Neural progenitor cell (in vitro differentiated cells): ENCODE measurements at regions not wholly inside any gene's neighbourhood (a gene's known extent, or its start where the extent isn't known, plus 50 kb on each side); places are given as distances from the start of the nearest gene placed in this dataset.
"Not testable (repeated sequence)": the region's sequence is repeated elsewhere in the genome, so short reads cannot be mapped to it uniquely, and the experiment has no call there.

ENCODE experiments used
- DNase-seq: peaks from one replicate; pipeline ENCODE4 v3.0.0-alpha.2; 2016; ENCODE audit warnings: low spot score
- H2AFZ ChIP-seq: fragments of 200-600 bp; sonication (generic); replicated peaks from 2 replicates; pipeline ENCODE4 v1.6.1; 2016; ENCODE audit warnings: antibody characterized with exemption
- H3F3A ChIP-seq: fragments of 200-600 bp; sonication (generic); 2 replicates; pipeline ENCODE4 v1.6.1; 2016; ENCODE audit warnings: antibody characterized with exemption, low read depth
- H3K27ac ChIP-seq: fragments of 200-600 bp; sonication (generic); 2 replicates; pipeline ENCODE4 v1.5.1; 2016; ENCODE audit warnings: mild to moderate bottlenecking
- H3K27me3 ChIP-seq: fragments of 200-600 bp; sonication (generic); 2 replicates; pipeline ENCODE4 v1.6.1; 2016; ENCODE audit warnings: mild to moderate bottlenecking, moderate library complexity
- H3K36me3 ChIP-seq: fragments of 200-600 bp; sonication (generic); 2 replicates; pipeline ENCODE4 v1.5.1; 2016
- H3K4me1 ChIP-seq: fragments of 200-600 bp; sonication (generic); 2 replicates; pipeline ENCODE4 v1.6.1; 2016; ENCODE audit warnings: mixed run types
- H3K4me2 ChIP-seq: fragments of 200-600 bp; sonication (generic); 2 replicates; pipeline ENCODE4 v1.6.1; 2016
- H3K4me3 ChIP-seq: fragments of 200-600 bp; sonication (generic); 2 replicates; pipeline ENCODE4 v1.5.1; 2016
- H3K79me2 ChIP-seq: fragments of 200-600 bp; sonication (generic); 2 replicates; pipeline ENCODE4 v1.6.1; 2016; ENCODE audit warnings: low read depth
- H3K9ac ChIP-seq: fragments of 200-600 bp; sonication (generic); 2 replicates; pipeline ENCODE4 v1.6.1; 2016
- H3K9me3 ChIP-seq: fragments of 200-600 bp; sonication (generic); 2 replicates; pipeline ENCODE4 v1.5.1; 2016; ENCODE audit warnings: low read depth
- H4K20me1 ChIP-seq: fragments of 200-600 bp; sonication (generic); 2 replicates; pipeline ENCODE4 v1.6.1; 2016; ENCODE audit warnings: low read depth
- H3K27ac Mint-ChIP-seq: 3 replicates; pipeline ENCODE4 v1.8.0; 2021; ENCODE audit warnings: mixed read lengths
- H3K27me3 Mint-ChIP-seq: 2 replicates; pipeline ENCODE4 v1.8.0; 2022; ENCODE audit warnings: low read depth, mild to moderate bottlenecking, inconsistent platforms, moderate library complexity, mixed read lengths; ENCODE audit not compliant: insufficient read depth
- H3K36me3 Mint-ChIP-seq: 3 replicates; pipeline ENCODE4 v1.8.0; 2021; ENCODE audit warnings: mixed read lengths
- H3K4me1 Mint-ChIP-seq: 3 replicates; pipeline ENCODE4 v1.8.0; 2021; ENCODE audit warnings: mixed read lengths
- H3K4me3 Mint-ChIP-seq: 3 replicates; pipeline ENCODE4 v1.8.0; 2021; ENCODE audit warnings: mild to moderate bottlenecking, moderate library complexity, mixed read lengths
- H3K9me3 Mint-ChIP-seq: 3 replicates; pipeline ENCODE4 v1.8.0; 2020; ENCODE audit warnings: mixed read lengths
- EZH2 ChIP-seq: fragments of 200-600 bp; sonication (generic); IDR thresholded peaks from 2 replicates; pipeline ENCODE4 v1.6.1; 2017; ENCODE audit warnings: antibody characterized with exemption, mild to moderate bottlenecking, moderate library complexity
- EZH2phosphoT487 ChIP-seq: fragments of 200-600 bp; sonication (generic); IDR thresholded peaks from 2 replicates; pipeline ENCODE4 v1.6.1; 2017; ENCODE audit warnings: antibody characterized with exemption
- TF ChIP-seq, protein P1 (sequence below): fragments of 200-600 bp; sonication (generic); IDR thresholded peaks from 2 replicates; pipeline ENCODE4 v1.5.1; 2017; ENCODE audit warnings: antibody characterized with exemption, mild to moderate bottlenecking

DNA sequence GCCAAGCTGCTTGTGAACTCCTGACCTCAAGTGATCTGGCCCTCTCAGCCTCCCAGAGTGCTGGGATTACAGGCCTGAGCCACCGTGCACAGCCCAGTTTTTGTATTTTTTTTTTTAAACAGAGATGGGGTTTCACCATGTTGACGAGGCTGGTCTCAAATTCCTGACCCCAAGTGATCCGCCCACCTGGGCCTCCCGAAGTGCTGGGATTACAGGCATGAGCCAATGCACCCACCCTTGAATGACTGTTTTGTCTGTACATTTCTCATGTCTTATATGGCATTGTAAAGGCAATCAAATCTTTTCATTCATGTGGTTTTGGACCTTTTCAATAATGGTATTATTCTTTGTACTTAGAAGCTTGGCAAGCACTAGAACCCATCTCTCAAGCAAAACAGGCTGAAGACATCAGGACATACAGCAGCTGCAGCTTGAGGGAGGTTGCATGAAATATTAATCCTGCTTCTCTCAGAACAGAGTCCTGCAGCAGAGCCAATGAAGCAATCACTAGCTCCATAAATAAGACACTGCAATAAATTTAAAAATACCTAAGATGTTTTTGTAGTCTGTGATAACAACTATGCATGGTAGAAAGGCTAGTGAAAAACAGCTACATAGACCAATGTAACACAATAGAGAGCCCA, 209.9 kb downstream of the TUBA3C start:
- no peak for DNase-seq
- H3K27me3 Mint-ChIP-seq, result peaks cover 2% of the 10 kb centered on the region
- Histone ChIP-seq H3K79me2 (no peaks in the 10 kb centered on the region), H3K9ac (no peak overlapping the region), H4K20me1 (no peaks in the 10 kb centered on the region), H3F3A (no peaks in the 10 kb centered on the region), H3K4me3 (no peak overlapping the region), H3K27me3 (no peaks in the 10 kb centered on the region), H3K4me1 (no peaks in the 10 kb centered on the region), H2AFZ (no peak overlapping the region), H3K9me3 (peaks cover 47% of the 10 kb centered on the region), H3K4me2 (no peak overlapping the region), H3K36me3 (no peaks in the 10 kb centered on the region), H3K27ac (no peak overlapping the region)
- H3K9me3 Mint-ChIP-seq, result peaks cover 48% of the 10 kb centered on the region
- no peaks in the 10 kb centered on the region for H3K36me3 Mint-ChIP-seq
- H3K4me1 Mint-ChIP-seq, result no peaks in the 10 kb centered on the region
- no peak overlapping the region for H3K4me3 Mint-ChIP-seq
- TF ChIP-seq EZH2phosphoT487 (no peak), EZH2 (no peak)
- TF ChIP-seq, protein P1, sequence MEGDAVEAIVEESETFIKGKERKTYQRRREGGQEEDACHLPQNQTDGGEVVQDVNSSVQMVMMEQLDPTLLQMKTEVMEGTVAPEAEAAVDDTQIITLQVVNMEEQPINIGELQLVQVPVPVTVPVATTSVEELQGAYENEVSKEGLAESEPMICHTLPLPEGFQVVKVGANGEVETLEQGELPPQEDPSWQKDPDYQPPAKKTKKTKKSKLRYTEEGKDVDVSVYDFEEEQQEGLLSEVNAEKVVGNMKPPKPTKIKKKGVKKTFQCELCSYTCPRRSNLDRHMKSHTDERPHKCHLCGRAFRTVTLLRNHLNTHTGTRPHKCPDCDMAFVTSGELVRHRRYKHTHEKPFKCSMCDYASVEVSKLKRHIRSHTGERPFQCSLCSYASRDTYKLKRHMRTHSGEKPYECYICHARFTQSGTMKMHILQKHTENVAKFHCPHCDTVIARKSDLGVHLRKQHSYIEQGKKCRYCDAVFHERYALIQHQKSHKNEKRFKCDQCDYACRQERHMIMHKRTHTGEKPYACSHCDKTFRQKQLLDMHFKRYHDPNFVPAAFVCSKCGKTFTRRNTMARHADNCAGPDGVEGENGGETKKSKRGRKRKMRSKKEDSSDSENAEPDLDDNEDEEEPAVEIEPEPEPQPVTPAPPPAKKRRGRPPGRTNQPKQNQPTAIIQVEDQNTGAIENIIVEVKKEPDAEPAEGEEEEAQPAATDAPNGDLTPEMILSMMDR, result no peak
- H3K27ac Mint-ChIP-seq, result no peak overlapping the region

DNA sequence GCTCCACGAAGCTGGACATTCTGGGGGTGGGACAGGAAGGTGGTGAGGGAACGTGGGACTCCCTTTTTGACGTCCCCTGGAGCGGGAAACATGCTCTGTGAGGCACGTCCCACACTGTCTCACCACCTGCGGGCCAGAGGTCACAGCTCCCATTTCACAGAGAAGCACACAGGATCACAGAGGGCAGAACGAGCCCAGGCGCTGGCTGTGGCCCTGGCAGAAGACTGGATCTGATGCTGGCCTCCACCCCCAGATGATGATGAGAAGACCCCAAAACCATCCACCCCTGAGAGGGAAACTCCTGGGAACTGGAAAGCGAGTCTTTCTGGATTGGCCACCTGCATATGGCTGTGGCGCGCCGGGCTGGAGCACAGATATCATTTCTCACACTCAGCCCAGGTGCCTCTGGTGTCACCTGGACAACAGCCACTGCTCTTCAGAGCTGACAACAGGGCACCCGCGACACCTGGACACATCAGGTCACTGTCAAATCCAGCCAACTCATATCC, 216.2 kb downstream of the TUBA3C start:
- no peaks in the 10 kb centered on the region for H3K36me3 Mint-ChIP-seq
- peaks cover 58% of the 10 kb centered on the region for H3K9me3 Mint-ChIP-seq

DNA sequence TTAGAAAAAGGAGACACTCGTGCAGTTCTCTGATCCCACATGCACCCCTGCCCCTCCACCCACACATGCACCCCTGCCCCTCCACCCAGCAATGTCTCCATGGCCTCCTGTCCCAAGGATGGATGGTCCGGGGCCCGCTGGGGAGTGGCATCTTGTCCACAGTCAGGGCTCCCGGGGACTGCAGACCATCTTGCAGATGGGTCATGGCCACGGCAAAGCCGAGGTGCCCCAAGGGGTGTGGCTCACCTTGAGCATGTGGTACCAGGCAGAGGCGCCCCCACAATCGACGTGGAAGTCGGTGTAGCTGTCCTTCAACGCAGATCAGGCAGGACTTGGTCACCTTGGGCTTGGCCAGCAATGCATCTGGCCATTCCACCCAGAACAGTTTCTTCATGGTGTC, 216.7 kb downstream of the TUBA3C start:
- Mint-ChIP-seq H3K4me3 (no peak overlapping the region), H3K4me1 (no peaks in the 10 kb centered on the region), H3K27me3 (peaks cover 2% of the 10 kb centered on the region), H3K27ac (no peak overlapping the region), H3K9me3 (peaks cover 58% of the 10 kb centered on the region), H3K36me3 (no peaks in the 10 kb centered on the region)
- H3K9ac ChIP-seq, result no peak overlapping the region
- no peak overlapping the region for H2AFZ ChIP-seq
- TF ChIP-seq, protein P1, result no peak
- TF ChIP-seq EZH2phosphoT487 (no peak), EZH2 (no peak)
- H3K36me3 ChIP-seq, result no peaks in the 10 kb centered on the region
- no peak for DNase-seq
- H3K27me3 ChIP-seq, result no peaks in the 10 kb centered on the region
- H3K4me3 ChIP-seq, result no peak overlapping the region
- H4K20me1 ChIP-seq, result no peaks in the 10 kb centered on the region
- no peak overlapping the region for H3K4me2 ChIP-seq
- no peaks in the 10 kb centered on the region for H3F3A ChIP-seq
- no peaks in the 10 kb centered on the region for H3K79me2 ChIP-seq
- no peak overlapping the region for H3K27ac ChIP-seq
- H3K4me1 ChIP-seq, result no peaks in the 10 kb centered on the region
- H3K9me3 ChIP-seq, result peaks cover 14% of the 10 kb centered on the region

More for the DNA sequence above, 216.2 kb downstream of the TUBA3C start:
- Histone ChIP-seq H3K4me3 (no peak overlapping the region), H3K4me1 (no peaks in the 10 kb centered on the region), H3K79me2 (no peaks in the 10 kb centered on the region), H3K27ac (no peak overlapping the region), H4K20me1 (no peaks in the 10 kb centered on the region), H3F3A (no peaks in the 10 kb centered on the region), H2AFZ (no peak overlapping the region), H3K4me2 (no peak overlapping the region), H3K27me3 (no peaks in the 10 kb centered on the region), H3K36me3 (no peaks in the 10 kb centered on the region), H3K9me3 (peaks cover 19% of the 10 kb centered on the region), H3K9ac (no peak overlapping the region)
- no peak overlapping the region for H3K4me3 Mint-ChIP-seq
- peaks cover 2% of the 10 kb centered on the region for H3K27me3 Mint-ChIP-seq
- no peak overlapping the region for H3K27ac Mint-ChIP-seq
- TF ChIP-seq EZH2phosphoT487 (no peak), EZH2 (no peak)
- TF ChIP-seq, protein P1, result no peak
- no peak for DNase-seq
- no peaks in the 10 kb centered on the region for H3K4me1 Mint-ChIP-seq

DNA sequence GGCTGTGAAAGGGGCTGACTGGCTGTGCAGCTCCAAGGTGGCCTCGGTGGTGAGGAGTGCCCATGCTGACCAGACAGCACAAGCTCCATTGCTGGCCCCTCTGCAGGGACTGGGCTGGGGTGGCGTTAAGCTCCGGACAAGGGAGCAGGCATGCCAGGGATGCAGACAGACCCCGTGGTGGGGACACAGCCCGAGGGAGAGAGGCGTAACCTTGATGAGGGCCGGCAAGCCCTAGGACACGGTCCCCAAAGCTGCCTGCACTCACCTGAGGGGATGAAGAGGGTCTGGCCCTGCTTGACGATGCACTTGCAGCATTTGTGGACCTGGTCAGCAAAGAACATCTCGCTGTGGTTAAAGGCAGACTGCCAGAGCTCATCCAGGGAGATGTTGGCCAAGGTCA, 217.9 kb downstream of the TUBA3C start:
- H3K9me3 Mint-ChIP-seq, result peaks cover 55% of the 10 kb centered on the region
- not testable (repeated sequence) for H4K20me1 ChIP-seq

More for the DNA sequence above, 217.9 kb downstream of the TUBA3C start:
- not testable (repeated sequence) for H3K27me3 Mint-ChIP-seq, H3K27me3 ChIP-seq, H3K79me2 ChIP-seq, H3K4me3 Mint-ChIP-seq, H3K4me2 ChIP-seq, H3F3A ChIP-seq, H3K36me3 Mint-ChIP-seq, H3K27ac Mint-ChIP-seq, H3K9ac ChIP-seq, H3K4me1 Mint-ChIP-seq, H3K4me3 ChIP-seq, H2AFZ ChIP-seq, H3K36me3 ChIP-seq, H3K27ac ChIP-seq, DNase-seq, H3K4me1 ChIP-seq
- peaks cover 14% of the 10 kb centered on the region for H3K9me3 ChIP-seq
